Central memory CD4-positive, alpha-beta T cell (primary cell): ENCODE measurements at regions not wholly inside any gene's neighbourhood (a gene's known extent, or its start where the extent isn't known, plus 50 kb on each side); places are given as distances from the start of the nearest gene placed in this dataset.

ENCODE experiments used
- DNase-seq: peaks from one replicate; pipeline ENCODE4 v3.0.0; 2022

GRCh38 chr3:151935446-151935845 lies 62.0 kb downstream of the SUCNR1 start:
- DNase-seq: no peak

- no peak for DNase-seq
These were observed 67.0 kb downstream of the SUCNR1 start for GRCh38 chr3:151940481-151940880.

GRCh38 chr3:151943539-151943938 lies 70.1 kb downstream of the SUCNR1 start:
- no peak for DNase-seq

GRCh38 chr3:151944356-151944755 lies 70.9 kb downstream of the SUCNR1 start:
- no peak for DNase-seq

GRCh38 chr3:151946606-151947005 lies 73.2 kb downstream of the SUCNR1 start:
- no peak for DNase-seq

- DNase-seq: no peak
These were observed 76.3 kb downstream of the SUCNR1 start for GRCh38 chr3:151949706-151950105.

- DNase-seq: no peak
These were observed 81.9 kb downstream of the SUCNR1 start for GRCh38 chr3:151955356-151955755.

GRCh38 chr3:151960961-151961580 lies 87.6 kb downstream of the SUCNR1 start:
- no peak for DNase-seq

GRCh38 chr3:151962352-151962751 lies 88.9 kb downstream of the SUCNR1 start:
- DNase-seq: no peak

- DNase-seq: no peak
These were observed 89.5 kb downstream of the SUCNR1 start for GRCh38 chr3:151962912-151963311.

- DNase-seq: no peak
These were observed 91.3 kb downstream of the SUCNR1 start for GRCh38 chr3:151964743-151965142.

GRCh38 chr3:151969026-151969642 lies 95.7 kb downstream of the SUCNR1 start:
- no peak for DNase-seq

- no peak for DNase-seq
These were observed 98.6 kb downstream of the SUCNR1 start for GRCh38 chr3:151971814-151972579.

- no peak for DNase-seq
These were observed 100.6 kb downstream of the SUCNR1 start for GRCh38 chr3:151974067-151974466.

GRCh38 chr3:151976211-151977050 lies 103.0 kb downstream of the SUCNR1 start:
- no peak for DNase-seq

- DNase-seq: no peak
These were observed 106.5 kb downstream of the SUCNR1 start for GRCh38 chr3:151979906-151980305.

- no peak for DNase-seq
These were observed 110.1 kb downstream of the SUCNR1 start for GRCh38 chr3:151983538-151983937.

- DNase-seq: no peak
These were observed 112.5 kb downstream of the SUCNR1 start for GRCh38 chr3:151985787-151986430.

- DNase-seq: no peak
These were observed 114.5 kb downstream of the SUCNR1 start for GRCh38 chr3:151987893-151988292.

GRCh38 chr3:151989621-151990020 lies 116.2 kb downstream of the SUCNR1 start:
- DNase-seq: no peak

GRCh38 chr3:151990696-151991376 lies 117.4 kb downstream of the SUCNR1 start:
- DNase-seq: no peak
